Epithelial cell of prostate (primary cell): ENCODE measurements at regions not wholly inside any gene's neighbourhood (a gene's known extent, or its start where the extent isn't known, plus 50 kb on each side); places are given as distances from the start of the nearest gene placed in this dataset.

Source experiments
- DNase-seq: peaks from one replicate; pipeline ENCODE4 v3.0.0-alpha.2; 2011; ENCODE audit warnings: low read depth, low spot score
- H3K27ac ChIP-seq: fragments of 450-650 bp; 2 replicates; pipeline ENCODE4 v1.5.1; 2017; ENCODE audit warnings: mild to moderate bottlenecking

DNA sequence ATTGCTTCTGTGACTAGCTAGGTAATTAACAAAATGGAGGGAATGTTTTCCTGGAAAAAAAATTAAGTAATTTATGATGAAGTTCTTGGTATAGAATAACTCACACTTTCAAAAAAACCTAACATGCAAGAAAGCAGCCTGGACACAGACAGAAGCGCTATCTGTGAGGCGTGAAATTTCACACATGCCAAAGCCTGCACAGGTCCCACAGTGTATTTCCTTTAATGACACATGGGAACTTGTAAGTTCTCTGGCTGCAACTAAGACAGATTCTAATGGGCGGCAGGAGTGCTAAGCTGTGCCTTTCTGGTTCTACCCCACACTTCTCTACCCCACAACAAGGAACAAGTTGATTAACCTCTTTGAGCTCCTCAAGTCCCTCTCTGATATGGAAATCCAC is 84.9 kb upstream of the NEO1 start:
- DNase-seq = no peak
- no peak overlapping the region for H3K27ac ChIP-seq

DNA sequence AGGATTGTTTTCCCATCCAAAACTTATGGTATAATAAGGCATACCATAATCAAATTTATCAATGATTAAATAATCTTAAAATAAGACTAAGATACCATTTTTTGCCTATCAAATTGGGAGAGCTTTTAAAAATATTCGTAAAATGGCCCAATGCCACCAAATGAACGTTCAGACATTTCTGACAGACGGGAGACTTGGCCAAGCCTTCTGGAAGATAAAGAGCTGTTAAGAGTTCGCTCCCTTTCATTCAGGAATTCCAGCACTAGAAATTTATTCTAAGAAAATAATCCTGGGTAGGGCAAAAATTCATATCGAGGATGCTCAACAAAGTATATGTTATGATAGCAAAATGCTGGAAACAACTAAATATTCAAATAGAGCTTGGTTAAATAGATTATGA is 85.6 kb upstream of the NEO1 start:
- no peak for DNase-seq
- H3K27ac ChIP-seq = no peak overlapping the region

DNA sequence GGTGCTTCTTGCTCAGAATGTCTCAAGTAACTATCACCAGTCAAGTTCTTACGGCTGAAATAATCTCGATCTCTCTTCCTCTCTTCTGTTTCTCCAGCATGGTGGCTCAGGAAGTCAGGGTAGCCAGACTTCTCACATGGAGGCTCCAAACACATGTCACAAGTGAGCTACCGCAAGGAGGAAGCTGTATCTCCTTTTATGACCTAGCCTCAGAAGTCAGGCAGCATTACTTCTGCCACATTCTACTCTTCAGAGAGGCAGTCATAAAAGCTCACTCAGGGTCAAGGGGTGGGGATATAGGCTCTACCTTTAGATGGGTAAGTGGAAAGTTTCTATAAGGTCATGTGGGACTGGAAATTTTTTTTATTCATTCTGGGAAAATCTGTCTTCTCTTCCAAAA is 86.6 kb upstream of the NEO1 start:
- H3K27ac ChIP-seq = no peak overlapping the region
- DNase-seq = no peak

DNA sequence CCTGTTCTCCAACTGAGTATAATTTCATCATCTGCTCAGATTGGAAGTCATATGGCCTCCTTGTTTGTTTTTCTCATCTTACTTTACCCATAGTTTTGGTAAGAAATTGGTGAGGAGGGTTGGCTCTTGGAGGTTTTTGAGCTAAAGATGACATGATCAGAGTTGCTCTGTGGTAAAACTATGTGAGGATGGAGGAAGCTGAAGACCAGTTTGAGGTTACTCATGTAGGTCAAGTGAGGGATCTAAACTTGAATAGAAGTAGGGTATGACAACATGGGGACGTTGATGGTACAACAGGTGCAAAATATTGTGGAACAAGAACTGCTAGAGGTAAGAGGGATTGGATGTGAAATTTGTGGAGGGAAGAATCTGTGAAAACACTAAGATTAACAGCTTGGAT is 87.7 kb upstream of the NEO1 start:
- H3K27ac ChIP-seq = no peak overlapping the region
- DNase-seq = no peak

DNA sequence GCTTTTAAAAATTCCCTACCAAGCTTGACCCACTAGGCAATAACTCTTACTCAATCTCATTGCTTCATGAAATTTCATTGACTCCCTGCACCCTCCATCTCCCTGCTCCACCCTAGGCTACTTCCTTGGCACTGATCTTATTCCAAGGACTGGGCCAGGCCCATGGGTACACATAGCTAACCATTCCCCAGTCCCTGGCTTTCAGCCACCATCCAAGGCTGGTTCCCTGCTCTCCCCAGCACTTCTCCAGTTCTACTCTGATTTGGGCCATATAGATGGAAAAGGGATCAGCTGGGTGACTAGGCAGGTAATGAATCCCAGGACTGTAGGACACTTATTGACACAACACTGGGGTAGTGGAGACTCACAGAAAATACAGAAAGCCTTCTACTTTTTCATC is 88.1 kb upstream of the NEO1 start:
- no peak overlapping the region for H3K27ac ChIP-seq

DNA sequence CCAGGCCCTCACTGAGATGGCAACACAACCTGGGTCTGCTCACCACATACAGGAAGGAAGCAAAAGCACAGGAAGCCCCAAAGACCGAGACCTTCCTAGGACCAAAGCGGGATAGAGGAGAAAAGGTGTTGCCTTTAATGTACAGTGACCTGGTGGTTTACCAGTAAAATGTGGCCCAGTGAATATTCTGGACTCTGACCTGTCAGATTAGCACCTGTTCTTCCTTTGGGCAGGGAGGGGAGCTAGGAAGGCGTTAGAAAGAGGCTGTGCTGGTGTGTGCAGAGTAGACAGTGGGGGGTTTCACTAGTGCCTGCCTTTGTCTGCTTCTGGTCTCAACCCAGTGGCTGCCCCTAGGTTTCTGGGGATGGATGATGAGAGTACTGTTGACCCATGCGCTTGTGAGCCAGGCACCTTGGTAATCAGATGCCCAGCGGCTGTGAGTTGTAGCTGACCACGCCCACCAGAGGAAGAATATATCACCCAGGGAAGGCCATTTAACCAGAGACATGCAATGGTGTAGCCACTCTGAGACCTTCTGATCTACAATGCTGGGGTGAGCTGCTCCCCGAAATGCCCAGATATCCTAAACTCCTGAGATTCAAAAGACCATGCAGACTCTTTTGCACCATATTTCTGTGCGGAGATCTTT is 90.1 kb upstream of the NEO1 start:
- DNase-seq = no peak
- no peak overlapping the region for H3K27ac ChIP-seq

More for the DNA sequence above, 88.1 kb upstream of the NEO1 start:
- DNase-seq = no peak

DNA sequence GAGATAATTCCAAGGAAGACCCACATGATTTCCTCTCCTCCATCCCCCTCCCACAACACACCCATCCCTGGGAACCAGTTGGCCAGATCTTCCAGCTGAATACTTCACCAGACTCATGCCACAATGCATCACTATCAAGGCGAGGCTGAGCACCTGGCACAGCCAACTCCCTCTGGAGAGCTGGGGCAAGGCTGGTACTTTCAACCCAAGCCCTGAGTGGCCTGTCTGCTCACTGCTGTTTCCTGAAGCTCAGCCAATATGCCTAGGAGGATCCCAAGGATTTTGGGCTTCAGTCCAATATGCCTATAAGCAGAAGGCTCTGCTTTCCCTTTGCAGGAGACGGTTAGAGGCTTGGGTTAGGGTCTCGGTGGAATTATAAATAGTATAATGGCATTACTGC is 90.9 kb upstream of the NEO1 start:
- H3K27ac ChIP-seq = no peak overlapping the region
- no peak for DNase-seq

DNA sequence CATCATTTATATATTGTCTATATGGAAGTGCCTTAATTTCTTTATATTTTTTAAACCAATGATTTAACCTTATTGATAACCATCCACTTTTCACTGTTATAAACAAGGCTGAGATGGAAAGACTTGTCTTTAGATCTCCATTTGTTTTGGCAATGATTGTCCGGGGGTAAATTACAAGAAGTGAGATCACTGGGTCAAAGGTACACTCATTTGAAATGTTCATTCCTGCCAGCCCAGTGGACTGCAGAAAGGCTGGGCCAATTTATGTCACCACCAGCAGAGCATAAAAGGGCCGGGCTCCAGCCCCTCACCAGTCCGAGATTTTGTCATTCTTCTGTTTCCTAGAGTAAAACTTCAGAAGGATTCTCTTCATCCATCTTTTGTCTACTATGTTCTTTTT is 93.6 kb upstream of the NEO1 start:
- no peak for DNase-seq
- no peak overlapping the region for H3K27ac ChIP-seq

DNA sequence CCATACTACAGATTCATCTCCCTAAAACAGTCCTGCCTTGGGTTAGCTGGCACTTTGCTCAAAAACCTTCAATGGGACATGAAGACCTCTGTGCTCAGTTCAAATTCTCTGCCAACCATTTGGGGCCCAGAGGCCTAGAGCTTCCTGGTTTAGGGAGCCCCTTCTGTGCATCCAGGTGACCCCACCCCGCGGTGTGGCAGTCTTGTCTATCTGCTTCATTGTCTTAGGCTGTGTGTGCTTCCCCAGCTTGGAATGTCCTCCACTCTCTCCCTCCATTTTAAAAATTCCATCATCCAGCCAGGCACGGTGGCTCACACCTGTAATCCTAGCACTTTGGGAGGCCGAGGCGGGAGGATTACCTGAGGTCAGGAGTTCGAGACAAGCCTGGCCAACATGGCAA is 99.0 kb upstream of the NEO1 start:
- no peak overlapping the region for H3K27ac ChIP-seq
- DNase-seq = no peak

DNA sequence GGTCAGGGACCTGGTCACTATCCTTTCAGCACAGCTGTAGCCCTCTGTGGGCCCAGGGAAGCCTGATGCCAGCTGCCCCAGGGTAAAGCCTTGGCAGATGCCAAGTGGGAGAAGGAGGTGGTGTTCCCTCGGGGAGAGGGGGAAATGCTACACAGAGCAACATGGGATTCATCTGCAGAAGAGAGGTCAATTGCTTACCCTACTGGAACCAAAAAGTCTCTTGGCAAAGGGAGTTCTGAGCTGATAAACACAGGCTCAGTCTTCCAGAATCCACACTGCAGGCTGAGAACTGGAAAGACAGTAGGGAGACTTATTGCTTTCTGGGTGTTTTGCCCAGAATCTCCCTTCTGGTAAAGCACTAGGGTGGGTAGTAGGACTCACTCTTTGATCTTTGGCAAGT is 100.1 kb upstream of the NEO1 start:
- no peak overlapping the region for H3K27ac ChIP-seq
- DNase-seq = no peak

DNA sequence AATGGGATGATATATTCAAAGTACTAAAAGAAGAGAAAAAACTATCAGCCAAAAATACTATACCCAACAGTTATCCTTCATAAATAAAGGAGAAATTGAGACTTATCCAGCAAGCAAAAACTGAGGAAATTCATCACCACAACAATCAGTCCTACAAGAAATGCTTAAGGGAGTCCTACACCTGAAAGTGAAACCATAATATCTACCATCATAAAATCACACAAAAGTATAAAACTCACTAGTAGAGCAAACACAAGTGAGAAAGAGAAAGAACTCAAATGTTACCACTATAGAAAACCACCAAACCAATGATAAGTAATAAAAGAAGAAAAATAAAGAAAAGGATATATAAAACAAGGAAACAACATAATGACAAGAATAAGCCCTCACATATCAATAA is 103.6 kb upstream of the NEO1 start:
- no peak for DNase-seq
- no peak overlapping the region for H3K27ac ChIP-seq

DNA sequence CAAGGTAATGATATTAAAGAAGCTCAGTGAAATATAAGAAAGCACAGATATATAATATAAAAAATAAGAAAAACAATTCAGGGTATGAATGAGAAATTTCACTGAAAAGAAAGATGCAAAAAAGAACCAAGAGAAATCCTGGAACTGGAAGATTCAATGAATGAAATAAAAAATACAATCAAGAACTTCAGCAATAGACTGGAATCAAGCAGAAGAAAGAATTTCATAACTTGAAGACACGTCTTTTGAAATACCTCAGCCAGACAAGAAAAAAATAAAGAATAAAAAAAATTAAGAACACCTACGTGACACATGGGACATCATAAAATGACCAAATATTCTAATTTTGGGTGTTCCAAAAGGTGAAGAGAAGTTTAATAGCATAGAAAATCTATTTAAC is 104.6 kb upstream of the NEO1 start:
- no peak for DNase-seq
- no peak overlapping the region for H3K27ac ChIP-seq

DNA sequence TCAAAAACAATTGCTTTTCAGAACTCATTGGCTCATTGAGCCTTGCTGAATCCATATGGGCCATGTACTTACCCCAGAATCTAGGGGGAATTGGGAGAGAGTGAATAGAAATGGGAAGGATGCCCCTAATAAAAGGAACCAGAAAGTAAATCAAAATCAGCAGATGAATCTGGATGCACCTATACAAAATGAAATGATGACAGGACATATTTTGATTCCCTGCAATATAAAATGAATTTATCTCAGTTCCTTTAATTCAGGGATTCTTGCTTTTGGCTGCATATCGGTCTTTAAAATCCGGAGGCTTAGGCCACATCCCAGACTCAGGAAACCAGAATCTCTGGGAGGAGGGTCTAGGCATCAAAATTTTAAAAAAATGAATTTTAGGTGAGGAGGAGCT is 107.7 kb upstream of the NEO1 start:
- no peak for DNase-seq
- H3K27ac ChIP-seq = no peak overlapping the region

DNA sequence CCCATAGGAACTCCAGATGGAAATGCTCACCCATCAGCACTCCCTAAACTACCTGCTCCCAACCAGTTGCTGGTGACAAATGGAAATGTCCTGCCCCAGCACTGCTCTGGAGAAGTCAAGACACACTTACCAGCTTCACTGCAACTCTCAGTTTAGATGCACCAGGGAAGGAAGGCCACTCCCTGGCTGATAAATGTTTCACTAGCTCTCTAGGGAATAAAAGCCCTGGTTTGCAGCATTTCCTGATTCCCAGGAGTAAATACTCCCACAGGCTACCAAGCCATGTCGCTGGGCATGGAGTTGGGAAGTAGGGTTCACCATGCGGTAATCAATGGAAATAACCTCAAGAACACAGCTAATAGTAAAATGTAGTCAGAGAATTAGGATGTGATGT is 112.0 kb upstream of the NEO1 start:
- DNase-seq = no peak
- no peak overlapping the region for H3K27ac ChIP-seq

DNA sequence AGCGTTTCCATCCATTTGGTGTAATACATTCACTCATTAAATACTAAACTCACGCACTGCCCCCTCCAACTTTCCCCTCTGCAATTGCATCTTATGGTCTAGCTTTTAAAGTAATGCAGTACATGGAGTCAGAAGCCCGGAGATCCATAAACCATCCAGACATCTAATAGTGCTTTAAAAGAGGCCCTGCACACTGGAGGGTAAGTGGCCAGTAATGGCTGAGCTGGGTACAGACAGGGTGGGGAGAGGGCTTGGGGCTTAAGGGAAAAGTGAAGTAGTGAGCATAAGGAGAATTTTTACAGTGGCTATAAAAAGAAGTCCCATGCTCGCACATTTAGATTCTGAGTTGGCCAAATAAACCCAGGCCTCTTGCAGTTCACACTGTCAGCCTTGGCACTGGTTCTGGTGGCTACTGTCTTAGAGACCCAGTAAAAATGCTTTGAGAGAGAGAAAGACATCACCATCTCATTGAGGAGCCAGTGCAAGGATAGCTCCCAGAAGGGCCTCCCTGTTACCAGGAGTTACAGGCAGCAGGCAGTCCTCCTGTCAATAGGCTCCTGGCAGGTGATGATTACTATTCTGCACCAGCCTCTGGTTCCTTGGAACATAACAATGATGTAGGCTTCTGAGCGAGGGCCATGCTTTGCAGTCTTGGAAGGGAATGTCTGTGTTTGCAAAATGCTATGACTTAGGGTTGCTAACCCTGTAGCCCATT is 112.6 kb upstream of the NEO1 start:
- DNase-seq = no peak
- no peak overlapping the region for H3K27ac ChIP-seq

DNA sequence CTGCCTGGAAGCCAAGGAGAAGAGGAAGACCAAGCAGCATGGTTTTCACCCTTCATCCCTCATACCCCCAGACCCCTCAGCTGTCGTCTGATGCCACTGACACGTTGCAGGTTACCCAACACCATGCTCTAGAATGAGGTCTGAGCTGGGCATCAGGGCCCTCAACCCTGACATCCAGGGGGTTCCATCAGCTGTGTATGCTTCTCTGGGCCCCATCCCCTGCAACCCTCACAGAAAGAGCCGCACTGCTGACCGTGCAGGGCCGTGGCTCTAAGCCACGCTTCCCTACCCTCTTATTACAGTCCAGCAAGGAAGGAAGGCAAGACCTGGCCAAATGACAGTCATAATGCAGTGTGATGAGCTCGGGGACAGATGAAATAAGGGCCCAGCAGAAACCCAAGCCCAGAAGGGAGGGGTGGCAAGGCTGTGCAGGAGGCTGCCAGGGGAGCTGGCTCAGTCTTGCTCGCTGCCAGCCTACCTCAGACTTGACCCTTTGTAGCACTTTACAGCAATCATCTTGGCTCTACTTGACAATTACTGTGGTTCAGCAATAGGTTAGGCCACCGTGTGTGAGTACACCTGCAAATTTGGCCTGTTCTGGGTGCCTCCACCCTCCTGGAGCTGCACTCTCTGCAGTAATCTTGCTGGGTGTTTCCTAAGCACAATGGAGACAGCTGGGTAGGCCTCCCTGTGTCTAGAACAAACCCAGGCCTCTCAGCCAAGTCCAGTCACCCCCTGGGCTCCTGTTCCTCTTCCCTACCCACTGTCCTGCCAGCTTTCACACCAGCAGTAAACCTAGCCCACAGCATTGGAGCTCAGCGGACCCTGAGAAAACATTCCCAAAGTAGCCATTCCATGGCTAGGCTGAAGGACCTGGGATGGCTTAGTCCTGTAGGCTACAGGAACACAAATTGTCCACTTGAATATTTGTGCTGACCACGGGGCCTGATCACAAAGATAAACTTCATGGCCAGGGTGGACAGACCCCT is 115.3 kb upstream of the NEO1 start:
- no peak overlapping the region for H3K27ac ChIP-seq
- DNase-seq = no peak

DNA sequence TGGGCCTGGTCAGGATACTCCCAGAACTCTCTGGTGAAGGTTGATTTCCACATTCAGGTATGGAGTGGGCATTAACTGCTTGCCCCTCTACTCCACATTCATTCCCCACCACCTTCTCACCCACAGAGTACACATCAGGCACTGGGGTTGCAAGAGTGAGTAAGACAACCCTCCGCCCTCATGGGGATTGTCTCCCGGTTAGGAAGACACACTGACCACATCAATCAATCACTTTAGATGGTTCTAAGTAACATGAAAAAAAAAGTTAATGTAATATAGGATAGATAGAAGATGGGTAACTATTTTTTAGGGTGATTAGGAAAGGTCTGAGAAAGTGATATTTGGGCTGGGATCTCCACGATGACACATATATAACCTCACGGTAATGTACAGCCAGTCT is 116.0 kb upstream of the NEO1 start:
- no peak overlapping the region for H3K27ac ChIP-seq
- DNase-seq = no peak

DNA sequence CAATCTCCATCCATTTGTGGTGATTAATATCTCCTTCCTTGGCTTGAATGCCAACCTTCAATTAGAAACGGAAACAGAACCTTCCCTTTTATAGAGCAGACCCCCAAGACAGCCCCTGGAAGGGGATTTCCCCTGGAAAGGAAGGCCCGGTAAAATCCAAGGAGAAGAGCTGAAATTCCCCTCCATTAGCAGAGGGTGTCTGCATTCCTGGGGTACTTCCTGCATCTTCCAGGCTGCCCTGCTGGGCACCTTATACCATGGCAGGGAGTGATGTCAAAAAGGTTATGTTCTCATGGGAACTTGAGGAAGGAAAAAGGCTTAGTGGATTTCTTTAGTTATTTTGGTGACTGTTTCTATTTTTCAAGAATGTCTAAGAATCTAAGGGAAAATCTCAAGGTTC is 116.7 kb upstream of the NEO1 start:
- no peak overlapping the region for H3K27ac ChIP-seq
- no peak for DNase-seq

DNA sequence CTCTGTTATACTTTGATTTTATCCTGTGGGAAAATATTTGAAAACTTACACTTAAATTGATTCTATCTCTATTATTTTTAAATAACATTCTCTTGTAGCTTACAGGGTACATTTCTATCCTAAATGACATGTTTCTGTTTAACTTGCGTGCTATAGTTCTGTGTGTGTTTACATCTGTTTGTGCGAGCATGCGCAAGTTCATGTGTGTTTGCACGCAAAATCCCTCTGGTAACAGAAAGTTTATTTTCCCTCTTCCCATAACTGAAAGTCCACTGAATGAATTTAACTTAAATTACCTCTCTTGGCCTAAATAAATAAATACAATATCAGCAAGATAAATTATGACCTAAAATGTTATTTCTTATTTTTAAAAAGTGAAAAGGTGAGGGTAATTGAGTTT is 117.3 kb upstream of the NEO1 start:
- DNase-seq = no peak
- no peak overlapping the region for H3K27ac ChIP-seq

DNA sequence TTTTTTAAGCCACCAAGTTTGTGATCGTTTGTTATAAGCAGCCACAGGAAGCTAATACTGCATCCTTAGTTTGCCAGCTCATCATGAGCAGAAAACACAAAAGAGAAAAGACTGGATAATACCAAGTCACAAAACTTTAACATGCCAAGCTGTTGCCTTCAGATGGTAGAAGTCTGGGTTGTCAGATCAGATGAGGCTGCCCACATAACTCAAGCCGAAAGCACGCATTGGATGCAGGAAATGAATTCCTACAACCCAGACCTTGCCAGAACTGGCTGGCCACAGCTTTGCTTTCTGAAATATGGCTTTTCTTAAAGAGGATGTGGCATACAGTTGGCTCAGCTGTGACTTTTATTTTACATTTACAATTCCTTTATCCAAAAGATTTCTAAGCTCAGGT is 118.3 kb upstream of the NEO1 start:
- no peak for DNase-seq

DNA sequence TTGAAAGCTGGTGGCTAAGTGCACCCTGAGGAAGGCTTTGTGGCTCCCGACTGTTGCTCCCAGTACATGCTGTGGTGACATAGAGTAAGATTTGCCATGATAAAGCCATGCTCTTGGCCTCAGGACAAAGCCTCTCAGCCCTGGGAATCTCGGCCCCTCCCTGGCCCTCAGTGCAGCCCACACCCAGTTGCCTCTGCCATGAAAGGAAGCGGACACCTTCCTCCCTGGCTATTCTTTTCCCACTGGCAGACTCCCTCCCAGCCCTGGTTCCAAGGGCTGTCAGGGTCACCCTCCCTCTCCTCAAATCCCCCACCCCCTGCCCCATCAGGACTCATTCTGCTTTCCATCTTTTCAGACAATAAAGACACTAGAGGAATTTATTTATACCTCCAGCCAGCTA is 119.8 kb upstream of the NEO1 start:
- H3K27ac ChIP-seq = no peak overlapping the region
- no peak for DNase-seq

More for the DNA sequence above, 118.3 kb upstream of the NEO1 start:
- peak overlapping the region; percentile 0 for H3K27ac ChIP-seq
